ENCODE measurements at regions not wholly inside any gene's neighbourhood (a gene's known extent, or its start where the extent isn't known, plus 50 kb on each side); places are given as distances from the start of the nearest gene placed in this dataset.

DNA sequence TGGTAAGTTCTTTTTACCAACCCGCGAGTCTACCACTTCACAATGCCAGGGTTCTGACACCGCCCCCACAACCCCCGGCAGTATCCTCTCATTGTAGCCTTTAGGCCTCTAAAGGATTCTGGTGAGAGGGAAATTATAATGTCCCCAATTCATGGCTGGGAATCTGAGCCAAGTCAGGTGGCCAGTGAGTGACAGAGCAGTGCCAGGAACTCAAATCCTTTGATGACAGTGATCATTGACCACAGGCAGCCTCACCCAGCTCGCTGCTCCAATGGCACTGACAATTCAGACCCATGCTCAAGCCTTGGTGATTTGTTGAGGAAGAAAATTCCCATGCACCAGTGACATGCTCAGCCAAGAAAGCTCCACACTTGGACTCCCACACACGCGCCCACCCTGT, 63.4 kb upstream of the CSF1 start:
- DNase-seq, result no peak
- ATAC-seq, result no peak
- intact Hi-C loops (cut with DNase I), result no loop called here
- H3K27me3 ChIP-seq (ENCODE audit: low read depth), result no peaks in the 10 kb centered on the region
- H3K27ac ChIP-seq, result no peak overlapping the region
- TF ChIP-seq, protein P1, sequence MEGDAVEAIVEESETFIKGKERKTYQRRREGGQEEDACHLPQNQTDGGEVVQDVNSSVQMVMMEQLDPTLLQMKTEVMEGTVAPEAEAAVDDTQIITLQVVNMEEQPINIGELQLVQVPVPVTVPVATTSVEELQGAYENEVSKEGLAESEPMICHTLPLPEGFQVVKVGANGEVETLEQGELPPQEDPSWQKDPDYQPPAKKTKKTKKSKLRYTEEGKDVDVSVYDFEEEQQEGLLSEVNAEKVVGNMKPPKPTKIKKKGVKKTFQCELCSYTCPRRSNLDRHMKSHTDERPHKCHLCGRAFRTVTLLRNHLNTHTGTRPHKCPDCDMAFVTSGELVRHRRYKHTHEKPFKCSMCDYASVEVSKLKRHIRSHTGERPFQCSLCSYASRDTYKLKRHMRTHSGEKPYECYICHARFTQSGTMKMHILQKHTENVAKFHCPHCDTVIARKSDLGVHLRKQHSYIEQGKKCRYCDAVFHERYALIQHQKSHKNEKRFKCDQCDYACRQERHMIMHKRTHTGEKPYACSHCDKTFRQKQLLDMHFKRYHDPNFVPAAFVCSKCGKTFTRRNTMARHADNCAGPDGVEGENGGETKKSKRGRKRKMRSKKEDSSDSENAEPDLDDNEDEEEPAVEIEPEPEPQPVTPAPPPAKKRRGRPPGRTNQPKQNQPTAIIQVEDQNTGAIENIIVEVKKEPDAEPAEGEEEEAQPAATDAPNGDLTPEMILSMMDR (IDR thresholded peaks at IDR 0.05), result no peak
- H3K9me3 ChIP-seq, result no peaks in the 10 kb centered on the region
- no peaks in the 10 kb centered on the region for H3K4me1 ChIP-seq
- no peak overlapping the region for H3K4me3 ChIP-seq
- no peaks in the 10 kb centered on the region for H3K36me3 ChIP-seq

GRCh38 chr1:109846846-109847245, 63.8 kb upstream of the CSF1 start:
- H3K4me1 ChIP-seq, result no peaks in the 10 kb centered on the region
- H3K36me3 ChIP-seq, result no peaks in the 10 kb centered on the region
- no peak overlapping the region for H3K4me3 ChIP-seq
- no peak overlapping the region for H3K27ac ChIP-seq
- H3K9me3 ChIP-seq, result no peaks in the 10 kb centered on the region
- DNase-seq, result no peak
- intact Hi-C loops (cut with DNase I), result no loop called here
- ATAC-seq, result no peak
- TF ChIP-seq, protein P1 (IDR thresholded peaks at IDR 0.05), result no peak
- no peaks in the 10 kb centered on the region for H3K27me3 ChIP-seq (ENCODE audit: low read depth)

DNA sequence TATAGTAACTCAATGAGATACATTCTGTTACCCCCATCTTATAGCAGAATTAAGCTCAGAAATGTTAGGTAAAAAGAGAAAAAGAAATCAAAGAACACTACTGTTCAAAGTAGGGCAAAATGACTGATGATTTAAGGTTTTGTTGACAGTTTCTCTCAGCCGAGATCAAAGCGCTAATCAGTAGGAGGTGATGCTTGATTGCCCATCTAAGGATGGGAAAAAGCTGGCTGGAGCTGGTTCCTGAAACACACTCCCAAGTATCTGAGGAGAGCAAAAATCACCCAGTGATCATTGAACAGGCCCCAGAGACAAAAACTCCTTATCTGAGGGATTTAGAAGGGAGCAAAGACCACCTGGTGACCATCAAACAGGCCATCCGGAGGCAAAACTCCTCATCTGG, 64.5 kb upstream of the CSF1 start:
- Histone ChIP-seq H3K27ac (no peak overlapping the region), H3K36me3 (no peaks in the 10 kb centered on the region), H3K4me3 (no peak overlapping the region), H3K27me3 (ENCODE audit: low read depth) (no peaks in the 10 kb centered on the region), H3K4me1 (no peaks in the 10 kb centered on the region), H3K9me3 (no peaks in the 10 kb centered on the region)
- intact Hi-C loops (cut with DNase I), result no loop called here
- ATAC-seq, result no peak
- DNase-seq, result no peak
- TF ChIP-seq, protein P1 (IDR thresholded peaks at IDR 0.05), result no peak

DNA sequence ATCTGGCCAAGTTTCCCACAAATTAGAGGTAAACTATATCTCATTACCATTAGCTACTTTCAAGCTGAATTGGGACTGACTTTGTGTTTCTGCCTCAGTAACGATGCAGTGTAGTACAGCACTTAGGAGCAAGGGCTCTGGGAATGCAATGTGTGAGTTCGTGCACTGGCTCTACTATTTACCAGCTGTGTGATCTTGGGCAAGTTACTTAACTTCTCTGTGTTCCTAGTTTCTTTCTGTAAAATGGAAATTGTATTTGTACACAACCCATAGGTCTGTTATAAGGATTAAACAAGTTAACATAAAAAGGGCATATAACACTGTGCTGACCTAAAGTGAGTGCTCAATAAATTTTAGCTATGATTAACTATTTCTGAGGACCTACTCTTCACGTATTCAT, 65.0 kb upstream of the CSF1 start:
- ATAC-seq, result no peak

GRCh38 chr1:109844609-109845008, 66.0 kb upstream of the CSF1 start:
- no peak for DNase-seq
- no peak for ATAC-seq
- Histone ChIP-seq H3K27ac (no peak overlapping the region), H3K4me1 (no peaks in the 10 kb centered on the region), H3K27me3 (ENCODE audit: low read depth) (no peaks in the 10 kb centered on the region), H3K36me3 (no peaks in the 10 kb centered on the region), H3K9me3 (no peaks in the 10 kb centered on the region), H3K4me3 (no peak overlapping the region)
- TF ChIP-seq, protein P1 (IDR thresholded peaks at IDR 0.05), result no peak
- intact Hi-C loops (cut with DNase I), result no loop called here

More for the DNA sequence above, 65.0 kb upstream of the CSF1 start:
- Histone ChIP-seq H3K36me3 (no peaks in the 10 kb centered on the region), H3K4me3 (no peak overlapping the region), H3K9me3 (no peaks in the 10 kb centered on the region), H3K4me1 (no peaks in the 10 kb centered on the region), H3K27ac (no peak overlapping the region), H3K27me3 (ENCODE audit: low read depth) (no peaks in the 10 kb centered on the region)
- no peak for DNase-seq
- TF ChIP-seq, protein P1 (IDR thresholded peaks at IDR 0.05), result no peak
- intact Hi-C loops (cut with DNase I), result no loop called here
